Hematopoietic multipotent progenitor cell treated with erythropoietin and hydrocortisone succinate and interleukin-3 and kit ligand, for 6 days (in vitro differentiated cells): ENCODE measurements at regions not wholly inside any gene's neighbourhood (a gene's known extent, or its start where the extent isn't known, plus 50 kb on each side); places are given as distances from the start of the nearest gene placed in this dataset.

ENCODE experiments used
- DNase-seq: peaks from one replicate; pipeline ENCODE4 v3.0.0-alpha.2; 2015

DNA sequence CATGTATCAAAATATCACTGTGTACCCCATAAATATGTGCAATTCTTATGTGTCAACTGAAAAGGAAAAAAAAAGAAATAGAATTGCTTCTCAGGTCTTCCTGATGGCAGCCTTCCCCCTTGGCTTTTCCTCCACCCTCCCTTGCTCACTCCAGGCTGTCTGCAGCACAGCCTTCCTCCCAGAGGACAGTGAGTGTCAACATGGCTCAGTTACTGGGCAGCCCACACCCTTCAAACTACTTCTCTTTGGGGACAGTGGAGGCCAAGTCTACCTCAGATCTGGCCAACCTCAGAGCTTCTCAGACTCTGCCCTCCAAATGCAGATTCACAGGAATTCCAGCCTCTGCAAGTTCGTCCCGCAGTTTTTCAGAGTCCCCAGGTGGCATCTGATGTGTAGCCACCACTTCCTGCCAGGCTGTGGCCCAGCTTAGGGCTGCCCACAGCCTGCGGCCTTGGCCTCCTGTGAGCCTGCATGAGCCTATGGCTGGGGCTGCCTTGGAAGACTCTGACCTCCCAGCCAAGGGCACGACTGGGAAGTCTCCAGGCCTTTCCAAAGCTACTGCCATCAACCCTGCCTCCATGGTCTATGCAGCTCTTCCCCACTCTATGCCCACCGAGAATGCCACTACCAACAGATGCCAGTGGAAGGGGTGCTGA is 148.0 kb upstream of the PWP1 start:
- no peak for DNase-seq

DNA sequence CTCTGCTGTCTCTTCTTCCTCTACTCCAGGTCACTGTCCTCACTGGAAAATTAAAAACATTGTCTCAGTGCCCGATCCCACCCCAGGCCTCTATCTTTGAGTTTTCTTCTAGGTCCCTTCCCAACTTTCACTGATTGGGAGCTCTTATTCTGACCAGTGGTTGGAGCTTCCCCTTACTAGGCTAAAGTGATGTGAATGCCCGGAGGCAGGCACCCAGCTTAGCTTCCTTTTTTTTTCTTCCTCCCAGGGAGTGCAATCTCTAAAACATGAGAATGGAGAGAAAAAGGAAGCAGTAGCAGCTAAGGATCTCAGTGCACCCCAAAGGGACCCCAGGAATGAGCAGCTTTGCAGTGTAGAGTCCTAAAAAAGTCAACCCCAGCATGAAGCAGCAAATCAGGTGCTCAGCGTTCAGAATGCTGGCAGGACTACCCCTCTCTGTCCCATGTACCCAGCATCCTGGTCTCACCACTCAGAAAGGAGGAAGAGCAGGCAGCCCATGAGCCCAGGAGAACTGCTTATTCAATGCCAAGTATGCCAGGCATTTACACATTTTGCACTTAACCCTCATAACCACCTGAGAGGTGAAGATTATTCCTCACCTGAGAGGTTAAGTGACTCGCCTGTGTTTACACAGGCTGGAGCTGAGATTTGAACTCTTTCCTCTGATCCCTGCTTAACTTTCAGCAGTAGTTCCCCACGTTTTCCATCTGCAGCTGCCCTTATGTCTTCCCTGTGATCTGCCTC is 146.2 kb upstream of the PWP1 start:
- no peak for DNase-seq

DNA sequence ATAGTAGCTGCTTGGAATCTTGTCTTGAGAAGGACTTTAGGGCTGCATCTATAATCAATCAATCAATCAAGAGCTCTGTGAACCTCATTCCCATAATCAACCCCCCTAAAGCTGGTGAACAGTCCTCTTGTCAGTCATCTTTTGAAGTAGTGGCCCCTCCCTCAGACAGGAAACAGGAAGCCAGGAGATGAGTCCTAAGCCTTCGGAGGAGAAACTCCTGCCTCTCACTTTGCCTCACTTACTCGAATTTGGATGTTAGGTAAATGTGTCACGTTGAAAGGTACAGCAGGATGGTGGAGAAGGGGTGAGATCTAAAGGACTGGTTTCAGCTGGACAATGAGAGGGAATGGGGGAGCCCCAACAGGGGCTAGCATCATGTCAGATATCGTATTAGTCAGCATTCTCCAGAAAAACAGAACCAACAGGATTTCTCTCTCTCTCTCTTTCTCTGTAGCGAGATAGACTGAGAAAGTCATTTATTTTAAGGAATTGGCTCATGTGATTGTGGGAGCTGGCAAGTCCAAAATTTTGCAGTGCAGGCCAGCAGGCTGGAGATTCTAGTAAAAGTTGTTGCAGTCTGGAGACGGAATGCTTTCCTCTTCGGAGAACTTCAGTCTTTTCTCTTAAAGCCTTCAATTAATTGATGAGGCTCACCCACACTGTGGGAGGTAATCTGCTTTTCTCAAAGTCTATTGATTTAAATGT is 144.4 kb upstream of the PWP1 start:
- DNase-seq: no peak

DNA sequence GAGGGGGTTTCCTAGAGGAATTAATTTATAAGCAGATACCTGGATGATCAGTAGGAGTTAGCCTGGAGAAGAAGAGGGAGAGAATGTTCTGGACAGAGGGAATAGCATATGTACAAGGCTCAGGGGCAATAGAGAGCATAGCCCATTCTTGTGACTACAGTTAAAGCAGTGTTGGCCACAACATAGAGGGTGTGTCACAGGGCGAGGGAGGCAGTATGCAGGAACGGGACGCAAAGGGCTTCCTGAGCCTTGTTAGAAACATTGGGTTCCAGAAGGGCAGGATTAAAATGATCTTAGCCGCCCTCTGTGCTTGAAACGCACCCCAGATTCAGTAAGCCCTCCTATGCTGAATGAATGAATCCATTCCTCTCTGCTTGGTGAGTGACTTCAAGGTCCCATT is 142.2 kb upstream of the PWP1 start:
- no peak for DNase-seq

DNA sequence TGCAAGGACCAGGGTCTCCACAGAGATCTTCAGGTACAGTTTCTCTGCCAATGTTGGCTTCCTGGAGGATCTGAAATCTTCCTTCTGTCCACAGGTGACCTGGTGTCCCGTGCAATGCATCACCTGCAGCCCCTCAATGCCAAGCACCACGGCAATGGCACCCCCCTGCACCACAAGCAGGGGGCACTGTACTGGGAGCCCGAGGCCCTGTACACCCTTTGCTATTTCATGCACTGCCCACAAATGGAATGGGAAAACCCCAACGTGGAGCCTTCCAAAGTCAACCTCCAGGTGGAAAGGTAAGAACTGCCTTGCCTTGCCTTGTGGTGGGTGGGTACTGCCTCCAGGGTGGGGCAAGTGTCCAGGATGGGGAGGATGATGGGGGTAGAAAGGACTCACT is 141.8 kb upstream of the PWP1 start:
- no peak for DNase-seq

DNA sequence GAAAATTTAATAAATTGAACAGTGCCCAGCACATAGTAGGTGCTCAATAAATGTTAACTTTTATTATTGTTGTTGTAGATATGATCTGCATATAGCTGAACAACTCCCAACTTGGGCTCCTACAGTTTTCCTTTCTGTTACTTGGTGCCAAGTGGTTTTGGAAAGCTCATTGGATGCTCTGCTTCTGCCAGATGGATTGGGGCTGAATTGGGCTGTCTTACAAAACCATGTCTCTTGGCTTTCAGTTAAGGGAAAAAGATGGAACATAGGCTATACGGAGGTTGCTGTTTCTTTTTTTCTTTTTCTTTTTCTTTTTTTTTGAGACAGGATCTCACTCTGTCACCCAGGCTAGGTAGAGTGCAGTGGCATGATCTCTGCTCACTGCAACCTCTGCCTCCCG is 140.7 kb upstream of the PWP1 start:
- DNase-seq: no peak

DNA sequence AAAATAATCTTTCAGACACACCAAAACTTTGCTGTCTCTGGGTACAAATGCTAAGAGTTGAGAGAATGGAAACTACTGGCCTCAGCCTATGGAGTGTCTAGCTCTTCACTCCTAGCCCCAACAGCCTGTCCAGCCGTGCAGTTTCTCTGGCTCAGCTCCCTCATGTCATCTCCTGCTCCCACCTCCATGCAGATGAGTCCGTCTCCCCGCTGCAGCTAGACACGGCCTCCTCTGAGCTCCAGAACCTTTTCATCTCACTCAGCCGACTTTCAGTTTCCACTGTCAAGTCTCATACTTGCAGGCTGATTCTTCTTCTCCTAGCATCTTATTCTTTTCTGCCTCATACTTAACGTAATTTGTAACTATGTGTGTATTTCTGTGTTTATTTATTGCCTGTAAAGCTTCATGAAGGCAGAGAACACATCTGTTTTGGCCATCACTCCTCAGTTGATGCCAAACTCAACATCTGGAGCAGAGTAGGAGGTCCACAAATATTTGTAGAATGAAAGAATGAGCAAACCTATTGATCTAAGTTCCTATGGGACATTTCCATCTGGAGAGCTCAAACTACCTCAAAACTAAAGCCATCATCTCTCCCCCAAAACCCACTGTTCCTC is 139.8 kb upstream of the PWP1 start:
- DNase-seq: no peak

DNA sequence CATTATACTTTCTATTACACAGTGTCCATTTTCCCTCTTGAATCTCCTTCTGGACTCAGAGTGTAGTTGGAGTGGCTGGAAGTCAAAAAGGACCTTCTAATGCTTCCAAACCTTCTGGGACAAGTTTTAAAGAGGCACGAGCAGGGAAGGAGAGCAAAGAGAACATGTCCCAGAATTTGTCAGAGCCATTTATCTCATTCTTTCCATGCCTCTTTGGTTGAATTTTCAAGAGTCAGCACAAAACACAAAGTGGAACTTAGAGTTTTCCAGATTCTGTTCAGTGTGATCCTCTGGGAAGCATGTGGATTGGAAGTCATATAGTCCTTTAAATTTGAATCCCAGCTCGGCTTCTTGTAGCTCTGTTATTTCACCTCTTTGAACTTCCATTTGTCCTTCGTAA is 138.2 kb upstream of the PWP1 start:
- no peak for DNase-seq

DNA sequence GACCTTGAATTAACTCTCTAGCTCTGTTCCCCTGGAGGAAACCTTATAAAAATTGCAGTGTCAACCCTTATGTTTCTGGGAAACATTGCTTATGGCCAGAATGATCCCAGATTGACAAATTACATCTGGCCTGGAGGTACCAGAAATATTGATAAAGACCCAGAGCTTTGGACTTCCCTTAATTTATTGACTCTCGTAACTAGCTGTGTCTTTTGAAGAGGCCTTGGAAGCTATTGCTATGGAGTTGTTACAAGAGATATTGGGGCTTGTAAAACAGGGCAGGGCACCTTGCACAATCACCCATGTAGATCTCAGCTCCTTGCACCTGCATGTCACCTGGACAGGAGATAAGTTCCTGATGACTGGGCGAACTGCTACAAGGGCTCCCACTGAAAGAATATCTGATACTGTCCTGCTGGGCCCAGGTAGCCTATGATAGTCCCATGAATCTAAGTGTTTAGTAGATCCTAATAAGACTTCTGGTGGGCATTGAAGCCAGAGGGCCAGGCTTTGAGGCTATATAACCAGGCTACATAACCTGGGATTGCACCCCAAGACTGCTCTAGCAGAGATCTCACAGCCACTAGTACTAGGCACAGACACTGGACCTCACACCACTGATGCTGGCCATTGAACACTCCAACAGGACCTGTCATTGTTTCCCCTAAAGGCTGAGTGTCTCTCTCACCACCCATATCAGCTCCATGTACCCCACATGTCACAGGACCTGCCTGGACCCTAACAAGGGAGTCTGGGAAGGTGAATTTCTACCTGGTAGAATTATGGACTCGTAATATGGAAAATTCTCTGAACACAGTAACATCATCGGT is 135.7 kb upstream of the PWP1 start:
- no peak for DNase-seq

DNA sequence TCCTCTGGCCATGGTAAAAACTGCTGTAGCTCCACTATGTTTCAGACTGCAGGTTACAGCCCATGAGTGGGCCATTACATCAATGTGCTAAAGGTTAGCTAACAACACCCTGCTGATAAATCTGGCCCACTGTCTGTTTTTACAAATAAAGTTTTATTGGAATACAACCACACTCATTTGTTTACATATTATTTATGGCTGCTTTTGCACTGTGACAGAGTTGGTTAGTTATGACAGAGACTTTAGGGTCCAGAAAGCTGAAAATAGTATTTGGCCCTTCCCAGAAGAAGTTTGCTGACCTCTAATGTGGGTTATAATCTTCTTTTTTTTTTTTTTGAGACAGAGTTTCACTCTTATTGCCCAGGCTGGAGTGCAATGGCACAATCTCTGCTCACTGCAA is 134.2 kb upstream of the PWP1 start:
- DNase-seq: no peak

DNA sequence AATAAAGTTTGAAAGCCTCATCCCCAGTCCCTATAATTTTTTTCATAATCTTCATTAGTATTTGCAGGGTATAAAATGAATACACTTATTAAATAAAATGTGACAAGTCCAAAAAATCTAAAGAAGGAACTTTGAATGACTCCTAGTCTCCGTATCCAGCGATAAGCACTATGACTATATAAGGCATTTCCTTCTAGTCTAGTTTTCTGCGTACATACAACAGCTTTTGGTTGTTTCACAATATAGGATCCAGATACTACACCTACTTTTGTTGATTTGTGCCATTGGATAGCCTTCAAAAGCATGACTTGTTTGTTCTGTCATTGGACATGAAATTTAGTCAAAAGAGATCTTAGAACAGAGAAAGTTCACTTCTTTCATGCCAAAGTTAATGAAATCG is 133.3 kb upstream of the PWP1 start:
- DNase-seq: no peak

DNA sequence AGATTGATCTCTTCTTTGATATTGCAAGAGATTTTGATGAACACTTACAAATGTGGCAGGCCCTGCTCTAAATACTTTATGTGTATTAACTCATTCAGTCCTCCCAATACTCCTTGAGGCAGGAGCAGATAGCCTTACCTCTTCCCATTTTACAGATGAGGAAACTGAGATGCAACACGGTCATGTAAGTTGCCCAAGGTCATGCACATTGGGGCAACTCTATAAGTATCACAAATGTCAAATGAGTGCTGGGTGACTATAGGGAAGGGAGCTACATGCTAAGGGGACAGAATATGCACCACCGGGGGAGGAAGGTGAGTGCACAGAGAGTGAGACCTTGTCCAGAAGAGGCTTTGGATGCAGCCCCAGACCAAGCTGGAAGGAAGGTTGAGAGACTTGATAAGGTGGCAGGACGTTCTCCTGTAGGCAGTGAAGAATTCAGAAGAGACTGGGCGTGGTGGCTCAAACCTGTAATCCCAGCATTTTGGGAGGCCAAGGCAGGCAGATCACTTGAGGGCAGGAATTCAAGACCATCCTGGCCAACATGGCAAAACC is 132.3 kb upstream of the PWP1 start:
- no peak for DNase-seq

DNA sequence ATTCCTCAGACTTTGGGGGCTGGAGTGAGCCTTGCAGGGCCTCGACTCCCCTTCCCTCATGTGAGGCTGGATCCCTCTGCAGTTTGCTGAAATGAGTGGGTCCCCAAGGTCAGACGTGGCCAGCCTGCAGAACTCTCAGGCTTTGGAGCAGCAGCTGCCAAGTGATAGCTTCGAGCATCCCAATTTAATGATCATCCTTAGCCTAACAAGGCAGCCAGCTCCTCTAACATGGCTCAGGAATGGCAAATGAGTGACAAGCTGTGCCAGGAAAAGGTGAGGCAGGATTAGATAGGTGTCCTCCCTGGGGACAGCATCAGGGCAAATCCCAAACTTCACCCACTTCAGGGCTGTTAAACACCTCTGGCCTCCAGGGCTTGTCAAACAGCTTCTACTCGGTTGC is 130.7 kb upstream of the PWP1 start:
- no peak for DNase-seq

DNA sequence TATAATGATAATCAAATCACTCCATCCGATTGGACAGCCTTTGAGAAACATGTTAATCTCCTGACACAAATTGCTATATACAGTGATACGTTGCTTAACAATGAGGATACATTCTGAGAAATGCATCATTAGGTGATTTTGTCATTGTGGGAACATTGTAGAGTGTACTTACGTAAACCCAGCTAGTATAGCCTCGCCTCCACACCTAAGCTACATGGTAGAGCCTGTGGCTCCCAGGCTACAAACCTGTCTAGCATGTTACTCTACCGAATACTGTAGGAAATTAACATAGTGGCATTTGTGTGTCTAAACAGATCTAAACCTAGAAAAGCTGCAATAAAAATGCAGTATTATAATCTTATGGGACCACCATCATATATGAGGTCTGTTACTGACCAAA is 128.6 kb upstream of the PWP1 start:
- DNase-seq: no peak

DNA sequence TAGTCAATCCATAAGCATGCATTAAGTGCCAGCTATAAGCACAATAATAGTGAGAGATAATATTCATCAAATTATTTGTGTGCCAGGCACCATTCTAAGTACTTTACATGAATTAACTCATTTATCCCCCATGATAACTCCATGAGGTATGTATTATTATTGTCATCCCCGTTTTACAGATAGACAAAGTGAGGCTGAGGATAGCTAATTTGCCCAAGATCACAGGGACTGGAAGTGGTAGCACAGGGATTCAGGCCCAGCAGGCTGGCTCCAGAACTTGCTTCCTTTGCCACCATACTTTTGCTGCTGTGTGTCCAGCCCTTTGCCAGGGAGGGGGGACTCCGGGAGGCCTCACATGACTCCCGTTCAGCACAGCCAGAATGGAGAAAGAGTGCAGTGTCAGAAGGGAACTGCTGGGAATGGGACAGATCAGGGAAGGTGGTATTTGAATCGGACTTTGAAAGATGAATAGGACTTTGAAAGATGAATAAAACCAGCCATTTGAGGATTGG is 128.0 kb upstream of the PWP1 start:
- DNase-seq: no peak

DNA sequence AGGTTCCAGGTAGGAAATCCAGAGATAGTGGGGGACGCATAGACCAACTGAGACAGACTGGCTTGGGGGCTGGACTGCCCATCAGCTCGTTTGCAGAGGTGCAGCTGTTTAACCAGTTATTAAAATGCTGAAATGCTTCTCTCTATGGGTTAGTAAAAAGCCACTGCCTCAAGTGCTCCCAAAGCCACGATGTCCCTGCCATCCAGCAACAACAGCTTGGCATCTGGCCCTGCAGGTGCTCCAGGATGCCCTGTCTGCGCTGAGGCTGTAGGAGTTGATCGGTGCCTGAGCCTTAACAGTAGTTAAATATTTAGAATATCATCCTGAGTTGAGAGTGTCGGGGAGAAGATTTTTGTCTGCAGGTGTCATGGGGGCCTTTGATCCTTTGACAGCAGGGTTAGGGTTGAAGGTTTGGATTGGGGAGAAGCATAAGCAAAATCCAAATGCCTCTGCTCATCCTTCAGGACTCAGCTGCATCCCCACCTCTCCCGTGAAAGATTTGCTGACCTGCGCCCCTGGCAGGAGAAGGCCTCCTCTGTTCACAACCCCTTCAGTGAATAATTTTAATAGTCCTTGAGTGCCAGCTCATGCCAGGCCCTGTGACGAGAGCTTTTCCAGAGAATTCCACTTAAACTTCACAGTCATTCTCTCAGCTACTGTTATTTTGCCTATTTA is 127.3 kb upstream of the PWP1 start:
- DNase-seq: no peak

DNA sequence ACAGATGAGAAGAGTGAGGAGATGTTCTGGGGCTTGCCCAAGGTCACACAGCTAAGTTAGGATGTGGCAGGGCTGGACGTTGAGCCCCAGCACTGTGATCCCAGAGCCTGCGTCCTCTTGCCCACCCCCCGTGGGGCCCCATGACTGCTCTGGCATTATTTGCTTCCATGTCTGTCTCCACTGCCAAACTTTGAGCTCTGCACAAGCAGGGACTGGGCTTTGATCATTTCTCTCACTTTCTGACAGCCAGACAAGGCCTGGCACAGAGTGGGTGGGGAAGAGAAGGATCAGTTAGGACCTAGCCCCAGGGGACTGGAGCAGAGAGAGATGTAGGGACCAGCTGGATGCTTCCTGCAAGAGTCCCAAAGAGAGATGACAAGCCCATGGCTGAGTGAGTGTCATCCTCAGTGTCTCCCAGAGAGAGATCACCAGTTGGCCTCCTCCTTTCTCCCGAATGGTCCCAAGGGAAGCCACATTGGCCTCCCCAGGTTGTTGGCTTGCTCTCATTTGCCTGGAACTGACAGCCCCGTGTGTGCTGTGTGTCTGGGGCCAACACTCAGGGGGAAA is 126.7 kb upstream of the PWP1 start:
- DNase-seq: no peak

DNA sequence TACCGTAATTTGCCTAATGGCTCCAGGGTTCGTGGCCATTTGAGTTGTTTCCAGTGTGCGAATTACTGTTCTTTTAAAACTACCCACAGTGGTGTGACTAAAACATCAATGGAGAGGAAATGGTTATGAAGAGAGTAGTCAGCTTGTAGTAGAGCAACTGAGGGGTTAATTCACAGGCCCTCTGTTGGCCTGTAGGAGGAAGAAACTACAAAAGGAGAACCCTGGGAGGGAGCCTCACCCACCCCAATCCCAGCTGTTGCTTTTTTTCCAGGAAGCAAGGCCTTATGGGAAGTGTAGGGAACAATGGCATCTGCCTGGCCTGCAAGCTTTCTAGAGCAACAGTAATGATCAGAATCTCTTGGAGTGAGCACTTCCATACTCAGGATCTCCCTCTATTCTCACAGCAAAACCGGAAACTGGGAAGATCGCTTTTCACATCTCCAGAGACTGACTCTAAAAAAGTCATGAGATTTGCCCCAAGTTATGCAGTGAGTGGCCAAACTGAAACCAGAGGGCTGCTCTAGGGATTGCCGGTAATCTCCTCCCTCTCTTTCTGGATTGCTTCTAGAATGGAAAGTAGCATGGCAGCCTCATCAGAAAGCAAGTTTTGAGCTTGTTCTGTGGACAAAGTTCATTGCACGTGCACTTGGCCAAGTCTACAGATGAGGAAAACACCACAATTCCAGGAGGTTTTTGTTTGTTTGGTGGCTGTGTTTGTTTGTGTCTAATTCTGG is 125.3 kb upstream of the PWP1 start:
- no peak for DNase-seq

DNA sequence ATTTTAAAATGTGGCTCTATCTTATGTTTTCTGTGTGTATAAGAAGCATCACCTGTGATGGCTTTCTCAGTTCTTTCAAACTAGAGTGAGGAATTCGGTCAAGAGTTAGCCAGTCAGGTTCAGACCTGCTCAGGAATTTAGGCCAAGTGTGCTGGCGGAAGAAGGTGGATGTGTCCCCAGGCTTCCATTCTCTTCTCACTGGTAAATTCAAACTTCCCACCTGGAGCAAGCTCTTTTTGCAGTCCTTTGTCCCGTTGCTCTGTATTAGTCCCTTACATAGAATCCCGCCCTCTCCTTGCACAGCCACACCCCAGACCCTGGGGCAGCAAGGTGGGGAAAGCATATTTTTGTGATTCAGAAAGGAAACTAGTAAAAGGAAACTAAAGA is 124.7 kb upstream of the PWP1 start:
- no peak for DNase-seq

DNA sequence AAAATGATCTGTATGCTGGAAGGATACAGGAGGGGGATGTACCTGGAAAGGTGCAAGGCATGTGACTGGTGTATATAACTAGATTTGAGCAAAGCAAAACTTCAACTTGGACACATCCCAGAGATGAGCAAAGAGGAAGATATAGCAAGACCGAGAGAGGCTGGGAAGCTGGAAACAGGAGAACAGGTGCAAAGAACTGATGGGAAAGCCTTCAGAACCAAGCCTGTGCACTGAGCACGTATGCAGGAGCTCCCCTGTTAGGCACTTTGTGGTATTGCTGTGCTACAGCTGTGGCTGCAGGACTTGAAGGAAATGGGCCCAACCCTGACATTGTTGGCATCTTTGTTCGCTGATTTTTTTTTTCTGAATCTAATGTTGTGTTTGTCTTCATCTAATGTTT is 120.7 kb upstream of the PWP1 start:
- DNase-seq: peak; percentile 13

DNA sequence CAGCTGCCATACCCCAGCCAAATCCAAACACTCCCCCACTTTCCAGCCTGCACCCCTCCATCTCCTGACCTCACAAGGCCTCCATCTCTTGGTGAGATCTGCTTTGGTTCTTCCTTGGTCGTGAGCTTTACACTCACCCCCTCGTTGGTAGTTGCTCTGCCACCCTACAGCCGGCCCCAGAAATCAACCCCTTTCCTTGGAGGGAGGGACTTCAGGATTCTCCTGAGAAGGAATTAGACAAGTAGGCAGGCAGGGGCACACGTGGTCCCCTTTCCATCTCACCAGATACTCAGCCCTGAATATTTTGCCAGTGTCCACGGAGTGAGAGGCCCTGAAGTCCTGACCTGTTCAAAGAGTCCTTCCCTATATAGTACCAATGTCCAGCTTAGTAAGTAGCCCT is 120.0 kb upstream of the PWP1 start:
- no peak for DNase-seq
